Esophagus muscularis mucosa (tissue), 3 donors: ENCODE measurements at regions not wholly inside any gene's neighbourhood (a gene's known extent, or its start where the extent isn't known, plus 50 kb on each side); places are given as distances from the start of the nearest gene placed in this dataset.

Experiments used
- POLR2A ChIP-seq: fragments of 450-650 bp; IDR thresholded peaks from one replicate; pipeline ENCODE4 v1.6.1; 2017; ENCODE audit warnings: antibody characterized with exemption, moderate library complexity, mild to moderate bottlenecking, low read depth
- POLR2AphosphoS5 ChIP-seq, 2 donors: sonication (generic); formaldehyde crosslinking; IDR thresholded peaks; one replicate each; pipeline ENCODE4 v1.6.1; 2017; ENCODE audit warnings: antibody characterized with exemption in 2 of 2
- TF ChIP-seq, protein P1 (sequence below), 3 experiments: fragments of 200-600 bp in 2 of 3; fragments of 450-650 bp in 1 of 3; sonication (generic) in 2 of 3; IDR thresholded peaks; one replicate each; pipeline ENCODE4 v1.5.1; 2017 to 2019; ENCODE audit warnings: antibody characterized with exemption in 3 of 3, mild to moderate bottlenecking in 2 of 3, moderate library complexity in 1 of 3

DNA sequence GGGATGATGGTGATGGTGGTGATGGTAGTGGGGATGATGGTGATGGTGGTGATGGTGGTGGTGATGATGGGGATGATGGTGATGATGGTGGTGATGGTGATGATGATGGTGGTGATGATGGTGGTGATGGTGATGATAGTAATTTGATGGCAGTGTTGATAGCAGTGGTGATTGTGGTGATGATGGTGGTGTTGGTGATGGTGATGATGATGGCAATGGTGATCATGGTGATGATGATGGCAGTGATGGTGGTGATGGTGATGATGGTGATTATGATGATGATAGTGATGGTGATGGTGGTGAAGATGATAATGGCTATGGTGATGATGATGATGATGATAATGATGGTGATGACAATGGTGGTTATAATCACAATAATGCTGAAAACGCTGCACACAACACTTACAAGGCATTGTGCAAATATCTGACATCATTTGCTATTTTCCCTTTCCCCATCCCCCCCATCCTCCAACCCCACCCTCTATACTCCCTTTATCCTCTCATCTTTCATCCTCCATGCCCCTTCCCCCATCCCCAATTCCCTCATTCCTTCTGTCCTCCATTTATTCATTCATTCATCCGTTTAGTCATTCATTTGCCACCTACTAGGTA lies 230.1 kb downstream of the BRD1 start:
- TF ChIP-seq, protein P1, sequence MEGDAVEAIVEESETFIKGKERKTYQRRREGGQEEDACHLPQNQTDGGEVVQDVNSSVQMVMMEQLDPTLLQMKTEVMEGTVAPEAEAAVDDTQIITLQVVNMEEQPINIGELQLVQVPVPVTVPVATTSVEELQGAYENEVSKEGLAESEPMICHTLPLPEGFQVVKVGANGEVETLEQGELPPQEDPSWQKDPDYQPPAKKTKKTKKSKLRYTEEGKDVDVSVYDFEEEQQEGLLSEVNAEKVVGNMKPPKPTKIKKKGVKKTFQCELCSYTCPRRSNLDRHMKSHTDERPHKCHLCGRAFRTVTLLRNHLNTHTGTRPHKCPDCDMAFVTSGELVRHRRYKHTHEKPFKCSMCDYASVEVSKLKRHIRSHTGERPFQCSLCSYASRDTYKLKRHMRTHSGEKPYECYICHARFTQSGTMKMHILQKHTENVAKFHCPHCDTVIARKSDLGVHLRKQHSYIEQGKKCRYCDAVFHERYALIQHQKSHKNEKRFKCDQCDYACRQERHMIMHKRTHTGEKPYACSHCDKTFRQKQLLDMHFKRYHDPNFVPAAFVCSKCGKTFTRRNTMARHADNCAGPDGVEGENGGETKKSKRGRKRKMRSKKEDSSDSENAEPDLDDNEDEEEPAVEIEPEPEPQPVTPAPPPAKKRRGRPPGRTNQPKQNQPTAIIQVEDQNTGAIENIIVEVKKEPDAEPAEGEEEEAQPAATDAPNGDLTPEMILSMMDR (IDR thresholded peaks at IDR 0.05), result no peak
- no peak for TF ChIP-seq POLR2A
- TF ChIP-seq POLR2AphosphoS5 (IDR thresholded peaks at IDR 0.05), result no peak
